Left hindlimb (tissue), 1 donor: ENCODE measurements at regions not wholly inside any gene's neighbourhood (a gene's known extent, or its start where the extent isn't known, plus 50 kb on each side); places are given as distances from the start of the nearest gene placed in this dataset.

Experiments
- DNase-seq: peaks from one replicate; pipeline ENCODE4 v3.0.0-alpha.2; 2018

DNA sequence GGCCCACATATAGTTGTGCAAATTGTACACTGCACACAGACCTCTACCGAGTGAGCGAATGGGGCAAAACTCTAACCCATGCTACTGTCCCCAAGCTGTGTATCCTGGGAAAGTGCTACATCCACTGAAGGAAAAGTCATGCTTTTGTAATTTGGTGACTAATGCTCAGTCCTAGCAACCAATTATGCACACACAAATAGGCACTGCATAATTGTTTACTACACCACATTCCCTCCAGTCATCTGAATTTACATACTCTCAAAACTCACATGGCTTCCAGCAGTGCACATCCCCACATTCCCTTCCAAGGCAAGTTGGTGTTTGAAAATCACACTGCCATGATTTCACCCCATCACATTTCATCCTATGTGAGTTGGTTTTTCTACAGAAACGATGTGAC lies 125.9 kb upstream of the OSMR start:
- DNase-seq = no peak

DNA sequence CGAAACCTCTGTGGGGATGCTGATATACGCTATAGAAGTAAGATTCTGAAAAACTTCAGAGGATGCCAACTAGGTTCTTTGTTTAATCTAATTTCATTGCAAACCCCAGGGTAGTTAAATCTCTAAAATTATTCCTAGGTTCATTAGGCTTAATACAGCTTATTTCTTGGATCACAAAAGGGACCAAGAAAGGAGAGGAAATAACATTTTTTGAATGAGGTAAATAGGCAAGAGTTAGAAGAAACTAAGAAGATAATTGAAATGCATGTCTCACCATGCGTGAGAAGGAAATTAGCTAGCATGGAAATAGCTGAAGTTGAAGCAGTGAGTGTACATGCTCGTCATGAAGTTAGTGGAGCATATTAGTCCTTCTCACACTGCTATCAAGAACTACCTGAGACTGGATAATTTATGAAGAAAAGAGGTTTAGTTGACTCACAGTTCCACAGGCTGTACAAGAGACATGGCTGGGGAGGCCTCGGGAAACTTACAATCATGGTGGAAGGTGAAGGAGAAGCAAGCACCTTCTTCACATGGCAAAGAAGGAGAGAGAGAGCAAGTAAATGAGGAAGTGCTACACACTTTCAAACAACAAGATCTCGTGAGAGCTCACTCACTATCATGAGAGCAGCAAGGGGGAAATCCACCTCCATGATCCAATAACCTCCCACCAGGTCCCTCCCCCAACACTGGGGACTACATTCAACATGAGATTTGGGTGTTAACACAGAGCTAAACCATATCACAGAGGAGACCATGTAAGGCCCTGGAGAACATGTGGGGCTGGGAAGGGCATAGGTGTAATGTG lies 125.1 kb upstream of the OSMR start:
- no peak for DNase-seq

DNA sequence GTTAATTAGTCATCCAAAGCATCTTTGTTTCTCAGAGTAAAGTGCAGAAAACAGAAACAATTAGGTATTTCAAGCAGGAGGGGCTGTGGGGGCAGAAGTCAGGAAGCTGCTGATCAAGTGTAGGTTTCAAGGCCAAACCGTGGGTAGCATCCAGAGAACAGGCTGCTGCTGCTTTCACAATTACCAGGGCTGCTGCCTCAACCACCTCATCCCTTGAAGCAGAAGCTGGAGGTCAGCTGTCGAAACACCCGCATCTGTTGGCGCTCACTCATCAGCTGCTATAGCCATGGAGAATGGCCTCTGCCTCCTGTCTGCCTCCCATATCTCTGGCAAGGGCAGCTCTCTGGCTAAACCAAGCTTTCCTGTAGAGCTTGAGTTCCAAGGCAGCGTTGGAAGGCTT lies 122.9 kb upstream of the OSMR start:
- DNase-seq = no peak

DNA sequence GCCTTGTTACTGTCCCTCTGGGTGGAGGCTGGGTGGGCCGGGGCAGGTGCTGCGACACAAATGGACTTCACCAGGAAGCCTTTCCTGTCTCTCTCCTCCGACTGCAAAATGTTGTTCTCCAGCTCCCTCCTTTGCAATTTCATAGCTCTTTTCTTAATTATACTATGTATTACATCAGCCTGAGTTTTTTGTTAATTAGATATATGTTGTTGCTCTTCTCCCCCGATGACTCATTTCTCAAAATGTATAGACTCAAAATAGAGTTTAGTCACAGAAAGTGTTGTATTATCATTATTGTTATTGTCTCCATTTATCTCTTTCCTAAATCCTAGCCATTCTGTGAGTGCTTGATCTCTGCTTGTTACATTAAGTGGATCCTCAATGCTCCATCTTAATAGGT lies 122.4 kb upstream of the OSMR start:
- DNase-seq = no peak

DNA sequence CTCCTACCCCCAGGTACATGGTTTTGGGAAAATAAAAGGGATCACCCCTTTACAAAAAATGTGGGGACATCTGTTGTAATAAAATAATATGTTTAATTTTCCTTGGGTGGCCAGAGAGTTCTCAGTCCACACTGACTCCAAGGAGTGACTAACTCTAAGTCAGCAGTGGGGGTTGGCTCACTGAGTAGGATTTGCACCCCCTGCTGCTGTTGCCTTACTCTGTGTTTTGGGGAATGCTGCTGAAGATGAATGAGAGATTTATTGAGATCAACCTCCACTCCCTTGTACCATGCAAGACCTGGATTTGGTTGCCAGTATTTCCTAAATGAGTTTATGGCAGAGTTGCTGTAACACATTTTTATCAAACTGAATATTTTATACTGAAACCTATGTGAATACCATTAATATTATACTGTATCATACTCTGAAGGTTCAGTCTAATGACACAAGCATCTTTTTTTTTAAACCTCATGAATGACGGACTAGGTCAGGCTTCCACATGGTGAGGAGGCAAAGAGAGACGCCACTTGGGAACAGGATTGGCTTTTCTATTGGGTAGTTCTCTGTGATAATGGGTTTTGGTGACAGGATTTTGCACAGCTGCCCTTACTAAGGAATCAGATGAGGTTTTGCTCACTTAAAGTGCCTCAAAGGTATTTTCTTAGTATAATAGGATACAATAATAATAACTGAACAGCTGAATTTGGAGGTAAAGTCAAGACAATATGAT lies 121.3 kb upstream of the OSMR start:
- DNase-seq = no peak

DNA sequence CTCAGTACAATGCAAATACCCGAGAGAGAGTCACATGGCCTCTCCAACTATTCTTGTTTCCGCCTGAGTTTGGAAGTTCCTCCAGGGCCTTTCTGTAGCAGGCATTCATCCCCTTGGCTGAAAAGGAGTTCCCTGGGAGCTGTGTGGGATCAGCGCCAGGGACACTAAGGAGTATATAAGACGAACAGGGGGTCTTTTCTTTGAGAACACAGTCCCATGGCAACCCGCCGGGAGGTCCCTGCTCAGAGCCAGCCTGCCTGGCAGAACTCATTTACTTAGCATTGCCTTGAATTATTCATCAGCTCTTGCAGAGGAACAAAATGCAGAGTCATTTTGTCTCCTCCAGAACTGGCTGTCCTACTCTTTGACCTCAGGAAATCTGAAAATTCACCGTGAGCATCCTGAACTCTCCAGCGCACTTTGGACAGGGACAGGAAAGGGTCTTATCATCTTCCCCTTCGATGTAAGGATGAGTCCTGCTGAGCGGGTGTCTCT lies 120.4 kb upstream of the OSMR start:
- DNase-seq = peak; percentile 50

DNA sequence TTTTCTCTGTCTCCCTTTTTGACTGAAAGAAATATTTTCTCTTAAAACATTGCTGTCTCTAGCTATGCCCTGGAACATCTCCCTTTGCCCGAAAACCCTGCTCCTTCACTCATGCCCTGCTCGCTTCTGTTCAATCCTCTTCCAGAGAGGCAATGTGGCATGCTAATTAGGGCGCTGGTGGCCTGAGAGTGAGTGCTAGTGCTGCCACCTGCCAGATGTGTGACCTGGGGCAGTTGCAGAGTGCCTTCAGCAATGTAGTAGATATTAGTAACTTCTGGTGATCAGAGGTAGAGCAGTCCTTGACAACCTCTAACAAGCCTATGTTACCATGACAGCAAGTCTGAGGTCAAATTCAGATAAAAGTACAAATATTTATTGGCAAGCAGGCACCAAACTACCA lies 119.5 kb upstream of the OSMR start:
- DNase-seq = no peak

DNA sequence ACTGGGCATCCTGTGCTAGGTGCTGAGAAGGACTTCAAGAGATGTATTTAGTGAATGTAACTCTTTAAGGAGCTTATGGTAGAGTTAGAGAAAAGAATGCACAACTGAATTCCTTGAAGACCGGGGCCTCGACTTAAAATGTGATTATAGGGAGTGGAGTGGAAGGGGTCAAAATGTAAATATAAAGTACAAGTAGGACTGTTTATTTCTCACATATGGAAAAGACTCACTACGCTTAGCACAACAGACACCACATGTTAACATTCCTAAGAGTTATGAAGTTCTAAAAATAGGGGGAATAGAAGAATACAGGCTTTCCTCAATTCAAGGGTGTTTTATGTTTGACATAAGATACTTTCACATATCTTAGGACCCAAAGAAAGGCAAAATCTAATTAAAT lies 117.8 kb upstream of the OSMR start:
- DNase-seq = no peak

DNA sequence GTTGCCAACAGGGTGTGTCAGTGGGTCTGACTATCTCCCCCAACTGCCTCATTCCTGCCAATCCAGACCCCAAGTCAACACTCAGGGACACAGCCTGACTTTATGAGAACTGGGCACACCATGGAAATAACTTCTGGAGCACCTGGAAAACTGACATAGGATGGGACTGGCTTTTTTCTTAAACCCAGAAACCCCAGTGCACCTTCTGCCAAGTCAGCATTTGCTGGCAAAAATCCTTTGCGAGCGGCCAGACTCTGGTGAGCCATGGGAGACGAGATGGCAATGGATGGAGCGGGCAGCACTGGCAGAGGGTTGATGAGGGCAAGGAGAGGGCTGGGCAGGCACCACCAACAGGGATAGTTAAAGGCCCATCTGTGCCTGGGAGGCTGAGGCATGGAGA lies 114.4 kb upstream of the OSMR start:
- DNase-seq = no peak

DNA sequence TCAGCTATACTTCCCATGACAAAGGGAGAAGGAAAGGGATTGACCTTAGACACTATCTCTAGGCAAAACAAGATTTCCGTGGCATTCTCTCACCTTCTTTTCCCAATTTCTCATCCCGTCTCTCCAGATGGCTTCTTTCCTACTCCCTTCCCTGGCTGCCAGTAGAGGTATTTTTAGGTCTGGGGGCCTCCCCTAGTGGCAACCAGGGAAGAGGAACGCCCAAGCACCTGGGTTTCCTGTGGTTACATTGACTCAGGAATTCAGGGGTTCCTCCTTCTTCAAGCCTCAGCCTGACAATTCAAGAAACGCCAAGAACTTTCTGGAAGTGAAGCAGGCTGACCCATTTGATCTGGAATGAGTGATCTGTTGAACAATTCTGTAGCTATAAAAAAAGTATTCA lies 111.5 kb upstream of the OSMR start:
- no peak for DNase-seq

DNA sequence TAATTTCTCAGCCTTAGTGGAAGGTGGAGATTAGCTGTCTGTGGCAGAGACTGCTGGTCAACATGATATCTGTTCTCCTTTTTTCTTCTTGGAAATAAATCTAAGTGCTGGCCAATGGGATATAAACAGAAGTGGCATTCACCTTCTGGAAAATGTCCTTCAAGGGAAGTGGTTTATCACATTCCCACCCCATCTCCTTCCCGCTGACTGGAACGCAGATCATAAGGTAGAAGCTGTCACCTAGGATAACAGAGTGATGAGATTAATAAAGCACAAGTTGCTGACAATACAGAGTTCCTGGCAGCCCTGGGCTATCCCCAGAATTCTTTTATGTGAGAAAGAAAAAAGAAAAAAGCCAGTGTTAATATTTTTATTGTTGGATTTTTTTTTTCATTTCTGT lies 109.7 kb upstream of the OSMR start:
- DNase-seq = no peak

DNA sequence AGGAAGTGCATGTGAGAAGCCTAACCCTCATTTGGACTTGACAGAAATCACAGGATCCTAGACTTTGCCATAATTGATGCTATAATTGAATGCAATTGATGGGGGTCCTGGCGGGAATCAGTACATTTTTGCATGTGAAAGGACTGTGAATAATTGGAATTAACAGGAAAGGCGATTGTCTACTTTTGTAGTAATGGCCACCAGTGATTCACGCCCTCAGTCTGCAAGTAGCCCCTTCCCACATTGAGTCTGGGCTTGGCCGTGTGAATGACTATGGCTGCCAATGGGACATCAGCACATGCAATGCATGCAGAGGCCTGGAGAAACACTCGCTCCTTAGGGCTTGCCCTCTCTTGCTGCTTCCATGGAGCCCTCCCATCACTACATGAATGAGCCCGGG lies 107.8 kb upstream of the OSMR start:
- no peak for DNase-seq

DNA sequence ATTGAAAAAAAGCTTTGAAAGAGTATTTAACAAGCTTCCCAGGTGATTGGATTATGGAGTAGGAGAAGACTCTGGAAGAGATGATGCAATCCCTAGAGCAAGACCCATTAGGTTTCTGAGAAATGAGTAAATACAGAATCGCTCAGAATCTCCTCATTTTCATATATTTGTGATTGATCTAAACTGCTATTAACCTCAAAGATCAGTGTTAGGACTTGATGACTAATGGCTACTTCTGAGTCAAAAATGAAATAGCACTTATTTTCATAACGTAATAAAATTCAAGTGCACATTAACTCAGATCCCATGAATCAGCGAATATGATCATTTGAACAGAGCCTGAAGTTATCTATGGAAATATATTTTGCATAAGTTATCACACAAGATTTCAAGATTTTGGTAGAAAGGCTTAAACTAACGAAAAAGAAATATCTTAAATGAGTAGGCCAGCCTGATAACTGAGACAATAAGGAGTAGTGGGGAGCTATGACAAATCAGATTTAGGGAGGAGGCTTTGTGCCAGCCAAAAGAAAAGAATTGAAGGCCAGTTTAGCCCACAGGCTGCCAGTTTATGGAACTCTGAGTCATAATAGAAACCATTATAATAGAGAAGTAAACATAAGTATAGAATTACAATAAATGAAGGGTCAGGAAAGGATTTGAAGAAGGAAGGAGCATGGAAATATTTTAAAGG lies 106.7 kb upstream of the OSMR start:
- DNase-seq = no peak

DNA sequence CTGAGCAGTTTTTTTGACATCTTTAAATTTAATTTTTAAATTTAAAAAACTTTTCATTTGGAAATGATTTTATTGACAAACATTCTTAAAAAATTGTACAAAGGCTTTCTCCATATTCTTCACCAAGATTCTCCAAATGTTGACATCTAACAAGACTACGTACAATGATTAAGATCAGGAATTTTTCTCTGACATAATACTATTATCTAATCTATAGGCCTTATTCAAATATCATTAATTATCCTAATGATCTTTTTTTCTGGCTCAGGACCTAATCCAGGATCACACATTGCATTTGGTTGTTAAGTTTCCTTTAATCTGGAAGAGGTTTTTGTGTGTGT lies 106.1 kb upstream of the OSMR start:
- no peak for DNase-seq

DNA sequence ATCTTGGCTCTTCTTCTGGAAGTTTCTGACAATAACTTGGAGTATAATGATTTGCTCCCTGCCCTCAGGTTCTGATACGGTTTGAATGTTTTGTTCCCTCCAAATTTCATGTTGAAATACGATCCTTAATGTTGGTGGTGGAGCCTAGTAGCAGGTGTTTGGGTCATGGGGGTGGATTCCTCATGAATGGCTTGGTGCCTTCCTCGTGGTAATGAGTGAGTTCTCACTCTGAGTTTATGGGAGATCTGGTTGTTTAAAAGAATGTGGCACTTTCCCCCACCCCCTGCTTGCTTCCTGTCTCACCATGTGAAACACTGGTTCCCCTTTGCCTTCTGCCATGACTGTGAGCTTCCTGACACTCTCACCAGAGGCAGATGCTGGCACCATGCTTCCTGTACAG lies 103.0 kb upstream of the OSMR start:
- no peak for DNase-seq

DNA sequence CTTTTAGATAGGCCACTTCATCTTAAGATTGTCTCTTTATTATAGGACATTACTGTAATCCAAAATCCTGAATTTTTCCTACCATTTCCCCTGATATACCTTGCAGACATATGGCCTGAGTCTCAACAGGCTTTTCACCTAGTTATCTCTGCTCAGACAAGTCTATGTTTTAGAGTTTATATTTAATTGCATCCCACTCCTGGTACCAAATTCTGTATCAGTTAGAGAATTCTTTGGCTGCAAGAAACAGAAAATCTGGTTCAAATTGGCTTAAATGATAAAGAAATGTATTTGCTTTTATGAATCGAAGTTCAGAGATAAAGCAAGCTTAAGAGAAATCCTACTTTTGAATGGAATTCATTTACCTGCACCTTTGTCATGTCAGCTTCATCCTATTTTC lies 102.2 kb upstream of the OSMR start:
- DNase-seq = no peak

DNA sequence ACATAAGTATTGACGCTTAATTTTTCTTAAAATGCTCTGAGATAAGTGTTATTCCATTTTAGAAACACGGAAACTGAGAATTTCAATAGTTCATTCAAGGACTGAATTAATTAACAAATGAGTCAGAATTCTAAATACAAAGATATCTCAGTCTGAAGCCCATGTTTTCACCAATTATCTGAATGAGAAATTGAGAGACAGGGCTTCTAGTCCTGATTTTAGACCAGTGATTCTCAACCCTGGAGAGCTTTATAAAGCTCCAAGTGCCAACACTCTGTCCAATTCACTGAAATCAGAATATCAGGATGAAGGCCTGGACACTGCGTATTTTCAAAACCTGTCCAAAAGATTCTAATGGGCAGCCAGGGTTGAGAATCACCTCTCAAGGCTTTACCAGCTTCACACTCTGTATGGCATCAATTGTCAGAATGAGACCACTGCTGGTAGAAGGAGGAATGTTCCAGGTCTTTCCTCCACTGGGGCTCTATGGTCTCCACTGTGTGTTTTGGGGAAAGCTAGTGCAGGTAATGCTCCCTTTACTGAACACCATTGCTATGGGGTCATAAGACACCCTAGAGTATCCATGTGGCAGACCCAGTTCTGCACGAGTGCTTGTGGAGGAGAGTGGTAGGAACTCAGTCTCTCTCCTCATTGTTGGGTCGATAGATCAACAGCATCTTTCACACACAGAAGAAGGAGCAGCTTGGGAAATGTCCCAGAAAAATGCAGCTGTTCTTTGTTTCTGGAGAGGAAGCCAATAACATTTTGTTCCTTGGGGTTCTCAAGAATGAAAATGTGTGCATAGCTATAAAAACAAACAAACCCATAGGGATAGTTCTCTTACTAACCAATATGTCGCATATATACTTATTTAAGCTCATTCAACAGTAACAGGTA lies 99.7 kb upstream of the OSMR start:
- DNase-seq = no peak

DNA sequence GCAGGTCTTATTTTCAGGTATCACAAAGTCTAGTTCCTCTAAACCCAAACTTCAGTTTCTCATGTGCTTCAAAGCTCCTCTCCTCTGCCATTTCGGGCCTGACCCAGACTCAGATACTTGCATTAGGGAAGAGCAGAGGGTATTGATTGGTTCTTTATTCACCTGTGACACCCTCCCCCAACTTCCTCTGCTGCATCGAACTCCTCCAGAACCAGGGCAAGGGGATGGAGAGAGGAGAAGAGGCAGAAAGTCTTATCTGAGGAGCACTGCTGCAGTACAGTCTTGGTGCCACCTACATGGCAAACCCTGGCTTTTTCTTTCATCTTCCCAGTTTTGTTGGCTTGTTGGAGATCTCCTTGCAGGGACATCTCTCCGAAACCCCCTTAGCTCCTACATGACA lies 96.0 kb upstream of the OSMR start:
- no peak for DNase-seq

DNA sequence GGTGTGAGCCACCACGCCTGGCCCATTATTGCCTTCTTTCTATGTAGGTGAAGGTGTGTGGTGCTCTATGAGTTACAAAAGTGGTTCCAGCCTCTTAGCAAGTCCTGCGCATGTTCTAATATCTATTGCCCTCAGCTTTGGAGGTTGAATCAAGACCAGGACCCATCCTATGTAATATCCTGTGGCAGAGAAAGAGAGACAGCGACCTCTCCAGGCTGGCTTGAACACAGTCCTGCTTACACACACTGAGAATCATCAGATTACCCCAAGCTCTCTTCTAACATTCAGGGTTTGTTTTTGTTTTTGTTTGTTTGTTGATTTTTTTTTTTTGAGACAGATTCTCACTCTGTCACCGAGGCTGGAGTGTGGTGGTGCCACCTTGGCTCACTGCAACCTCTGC lies 94.7 kb upstream of the OSMR start:
- no peak for DNase-seq

DNA sequence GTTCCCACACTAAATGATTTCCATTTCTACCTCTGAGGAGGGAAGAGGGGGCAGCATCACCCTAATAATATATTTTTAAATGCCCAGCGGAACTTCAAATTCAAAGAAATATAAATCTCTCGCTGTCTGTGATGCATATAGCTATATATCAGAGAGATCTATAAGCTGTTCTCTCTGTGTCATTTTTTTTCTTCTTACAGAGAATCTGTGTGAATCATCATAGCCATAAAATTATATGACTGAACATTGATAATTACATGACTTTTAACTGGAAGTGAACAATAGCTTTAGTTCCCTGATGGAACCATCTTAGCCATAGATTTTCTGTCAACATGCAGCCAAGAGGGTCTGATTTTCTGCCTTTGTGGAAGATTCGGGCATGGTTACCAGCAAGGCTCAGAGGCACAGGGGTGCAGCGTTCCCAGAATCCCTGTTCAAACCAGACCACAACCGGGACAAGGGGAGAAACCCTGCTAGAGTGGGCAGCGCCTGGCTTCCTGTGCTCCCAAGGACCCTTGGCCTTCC lies 93.7 kb upstream of the OSMR start:
- no peak for DNase-seq

DNA sequence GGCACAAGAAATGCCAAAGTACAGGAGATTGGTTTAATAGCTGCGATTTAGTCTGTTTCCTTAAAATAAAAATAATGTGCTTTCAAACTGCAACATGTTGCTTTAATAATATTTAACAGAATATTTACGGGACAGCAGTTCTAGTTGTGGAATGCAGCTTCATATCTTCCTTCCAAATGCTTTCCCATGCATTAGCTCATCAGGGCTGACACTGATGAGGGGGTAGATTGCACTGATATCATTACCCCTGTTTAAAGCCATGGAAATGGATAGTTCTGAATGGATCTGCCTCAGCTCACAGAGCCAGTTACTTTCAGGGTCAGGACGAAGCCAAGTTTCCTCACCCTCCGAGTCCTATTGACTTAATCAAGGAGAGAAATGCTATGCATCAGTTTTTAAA lies 93.2 kb upstream of the OSMR start:
- no peak for DNase-seq

DNA sequence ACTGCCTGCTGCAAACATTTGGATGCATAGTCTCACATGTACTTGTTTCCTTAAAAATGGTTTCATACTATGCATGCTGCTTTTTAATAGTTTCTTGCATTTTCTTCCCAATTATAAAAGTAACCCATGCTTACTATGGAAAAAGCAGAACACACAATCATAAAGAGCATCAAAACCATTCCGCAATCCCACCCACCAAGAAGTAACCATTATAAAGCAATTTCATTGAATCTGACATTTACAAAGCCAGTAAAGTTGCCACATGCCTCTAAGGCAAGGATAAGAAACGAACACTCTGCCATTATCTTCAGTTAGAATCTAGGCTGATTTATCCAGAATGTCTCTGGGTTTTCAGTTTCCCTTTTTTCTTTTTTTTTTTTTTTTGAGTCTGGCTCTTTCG lies 92.7 kb upstream of the OSMR start:
- no peak for DNase-seq

DNA sequence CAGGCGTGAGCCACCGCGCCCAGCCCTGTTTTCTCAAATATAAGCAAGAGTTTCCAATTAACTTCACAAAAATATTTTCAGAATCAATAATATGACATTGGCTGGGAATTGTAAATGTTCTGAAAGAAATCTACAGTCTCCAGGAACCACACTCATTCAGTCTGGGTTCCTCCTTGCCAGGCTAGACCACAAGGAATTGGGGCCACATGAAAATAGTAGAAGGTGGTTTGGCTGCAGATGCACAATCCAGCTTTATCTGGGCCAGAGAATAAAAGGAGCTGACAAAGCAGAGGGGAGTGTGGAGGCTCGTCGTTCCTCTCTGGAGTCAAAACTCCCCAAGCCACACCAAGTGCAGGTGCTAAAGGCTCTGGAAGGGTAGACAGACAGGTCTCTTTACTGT lies 92.0 kb upstream of the OSMR start:
- DNase-seq = no peak
